Frontal cortex (tissue), 4 donors: ENCODE measurements at regions not wholly inside any gene's neighbourhood (a gene's known extent, or its start where the extent isn't known, plus 50 kb on each side); places are given as distances from the start of the nearest gene placed in this dataset. TPM values are rescaled to one million over a fixed set of nuclear protein-coding genes. Genes with fewer than 3 reads are reported as not detected.

Source experiments
- DNase-seq, 2 donors: peaks; one replicate each; pipeline ENCODE4 v3.0.0; 2012; ENCODE audit warnings: low spot score in 2 of 2
- FAIRE-seq: peaks from 2 replicates; lab custom pipeline; 2012; peaks lifted over from hg19 to GRCh38; lab: Jason Lieb, UNC
- small RNA-seq: library from RNA; depleted of rRNA; stranded (forward); fragments of <200 nt; gene quantifications from one replicate; pipeline ENCODE3, GENCODE V24; 2014
- donor health status: control.
- donor health status: control.
- donor health status: control.

DNA sequence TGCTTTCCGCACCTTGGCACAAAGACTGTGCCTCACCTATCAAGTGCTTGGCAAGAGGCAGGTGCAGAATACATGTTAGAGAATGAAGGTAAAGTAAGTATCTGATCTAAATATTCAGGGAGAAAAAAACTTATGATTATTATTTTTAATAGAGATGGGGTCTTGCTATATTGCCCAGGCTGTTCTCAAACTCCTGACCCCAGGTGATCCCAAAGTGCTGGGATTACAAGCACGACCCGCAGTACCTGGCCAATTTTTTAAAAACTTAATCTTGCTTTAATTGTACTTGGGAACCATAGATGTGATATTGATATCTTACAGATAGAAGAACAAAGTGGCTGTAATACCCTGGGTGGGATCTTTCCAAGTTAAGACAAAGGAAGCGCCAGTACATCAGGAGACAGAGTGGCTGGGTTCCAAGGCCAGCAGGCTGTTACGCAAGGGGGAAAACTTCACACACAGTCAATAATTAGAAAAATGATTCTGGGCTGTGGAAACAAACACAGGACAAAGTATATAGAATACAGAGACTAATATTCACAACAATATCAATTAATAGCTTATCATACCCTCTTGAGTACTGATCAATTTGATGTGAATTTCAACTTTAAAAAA lies 58.6 kb upstream of the ATP1A1 start:
- DNase-seq = no peak
- FAIRE-seq = no peak

DNA sequence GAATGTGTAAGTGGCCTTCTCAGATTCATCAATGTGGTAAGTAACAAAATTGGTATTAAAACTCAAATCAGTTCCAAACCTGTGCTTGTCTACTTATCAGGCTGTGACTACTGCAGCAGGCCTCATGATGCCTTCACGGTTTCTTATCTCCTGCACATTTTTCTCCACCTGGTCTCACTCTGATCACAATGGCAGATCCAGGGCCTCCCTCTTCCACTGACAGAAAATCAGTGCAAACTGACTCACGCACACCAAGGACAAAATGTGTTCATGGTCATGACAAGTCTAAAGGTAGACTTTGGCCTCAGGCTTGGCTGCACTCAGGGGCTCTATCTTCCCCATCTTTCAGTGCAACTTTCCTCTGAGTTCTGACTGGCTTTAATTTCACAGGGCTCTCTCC lies 56.7 kb upstream of the ATP1A1 start:
- no peak for DNase-seq
- no peak for FAIRE-seq

DNA sequence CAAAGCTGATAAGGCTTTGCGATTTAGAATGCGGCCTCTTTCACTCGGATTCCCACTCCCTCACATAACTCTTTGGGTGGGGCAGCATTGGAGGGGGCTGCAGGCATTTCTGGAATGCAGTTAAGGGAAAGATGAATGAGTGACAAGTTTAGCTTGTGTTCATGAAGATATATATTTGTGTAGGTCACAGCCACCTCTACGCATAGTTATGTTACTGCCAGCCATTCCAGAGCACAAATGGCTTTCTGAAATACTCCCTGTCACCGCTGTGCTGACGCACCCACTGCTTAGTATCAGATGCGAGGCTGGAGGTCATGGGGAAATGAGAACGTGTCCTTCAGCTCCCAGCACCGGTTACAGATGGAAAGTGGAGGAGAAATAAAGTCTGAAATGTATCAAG lies 54.1 kb upstream of the ATP1A1 start:
- FAIRE-seq (no peak), DNase-seq (no peak)

DNA sequence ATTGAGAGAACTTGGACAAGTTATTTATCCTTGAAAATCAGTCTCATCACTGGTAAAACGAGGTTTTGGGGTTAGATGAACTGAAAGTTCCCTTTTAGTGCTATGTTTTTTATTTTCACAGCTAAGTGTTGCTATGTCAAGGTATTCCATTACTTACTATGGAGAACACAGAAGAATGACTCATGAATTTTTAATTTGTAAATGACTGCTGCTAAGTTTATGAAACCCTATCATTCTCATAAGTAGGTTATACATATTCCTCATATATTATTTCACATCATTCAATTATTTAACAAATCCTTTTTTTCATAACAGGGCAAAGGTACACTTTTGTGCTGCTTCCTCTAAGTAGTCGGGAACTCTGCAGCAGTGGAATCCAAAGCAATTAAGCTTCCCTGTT lies 52.2 kb upstream of the ATP1A1 start:
- FAIRE-seq (no peak), DNase-seq (no peak)

DNA sequence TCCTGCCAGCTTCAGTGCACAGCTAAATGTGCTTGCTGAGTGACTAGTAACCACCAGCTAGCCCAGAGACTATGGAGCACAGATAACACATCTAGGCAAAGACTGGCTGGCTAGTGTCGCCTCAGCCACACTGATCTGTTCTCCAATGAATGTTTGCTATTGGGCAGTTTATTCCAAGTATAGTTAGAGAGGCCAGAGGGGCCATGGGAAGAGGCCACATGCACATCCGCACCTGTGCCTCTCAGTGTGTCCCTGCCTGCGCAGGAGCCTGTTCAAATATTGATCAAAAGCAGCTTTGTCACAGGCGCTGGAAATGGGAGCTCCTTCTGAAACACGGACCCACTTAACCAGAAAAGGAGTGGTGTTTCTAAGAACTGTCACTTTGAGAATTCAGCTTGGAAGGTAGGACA lies 51.3 kb upstream of the ATP1A1 start:
- DNase-seq = no peak
- no peak for FAIRE-seq

DNA sequence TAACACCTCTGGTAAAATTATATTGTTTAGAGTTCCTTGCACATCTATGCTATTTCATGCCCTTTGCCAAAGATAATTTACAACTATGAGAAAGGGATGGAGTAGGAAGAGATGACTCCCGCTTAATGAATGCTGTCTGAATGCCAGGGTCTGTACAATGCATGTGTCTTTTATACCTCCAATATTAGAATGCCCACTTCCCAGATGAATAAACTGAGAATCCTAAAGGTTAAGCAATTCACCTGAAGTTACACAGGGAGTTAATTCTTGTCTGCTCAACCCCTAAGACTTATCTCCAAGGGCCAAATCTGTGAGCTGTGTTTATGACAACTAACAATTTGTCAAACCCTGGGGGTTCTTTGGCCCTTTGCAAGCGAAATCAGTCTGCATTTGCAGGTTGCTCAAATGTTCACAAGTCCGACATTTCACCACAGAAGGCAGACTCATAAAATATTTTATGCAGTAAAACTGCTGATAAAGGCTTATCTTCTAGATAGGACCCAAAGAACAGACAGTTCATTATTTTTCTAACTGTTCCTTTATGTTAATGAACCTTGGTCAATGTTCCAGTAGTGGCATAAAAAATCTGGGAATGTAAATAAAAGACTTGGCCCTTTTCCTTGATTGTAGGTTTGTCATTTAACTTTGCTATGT lies 50.2 kb upstream of the ATP1A1 start:
- DNase-seq = no peak
- FAIRE-seq = no peak

Small RNA genes lying in the stretch of these regions (small RNA-seq; reads per million reads assigned to genes)
- not detected for gene RF00012
